ENCODE measurements at regions not wholly inside any gene's neighbourhood (a gene's known extent, or its start where the extent isn't known, plus 50 kb on each side); places are given as distances from the start of the nearest gene placed in this dataset.
"Not testable (repeated sequence)": the region's sequence is repeated elsewhere in the genome, so short reads cannot be mapped to it uniquely, and the experiment has no call there.

GRCh38 chr21:43286196-43286595 lies 117.4 kb downstream of the CRYAA start:
- no peak for DNase-seq

- DNase-seq, result no peak
Observed at GRCh38 chr21:43284700-43285099, 115.9 kb downstream of the CRYAA start.

GRCh38 chr21:43284238-43284637 lies 115.4 kb downstream of the CRYAA start:
- DNase-seq, result no peak

- not testable (repeated sequence) for DNase-seq
Observed at GRCh38 chr21:43283925-43284221, 115.1 kb downstream of the CRYAA start.

- DNase-seq, result no peak
Observed at GRCh38 chr21:43283136-43283924, 114.5 kb downstream of the CRYAA start.

GRCh38 chr21:43282358-43283120 lies 113.7 kb downstream of the CRYAA start:
- no peak for DNase-seq

- DNase-seq, result no peak
Observed at GRCh38 chr21:43281661-43282357, 113.0 kb downstream of the CRYAA start.

GRCh38 chr21:43280949-43281633 lies 112.3 kb downstream of the CRYAA start:
- no peak for DNase-seq

GRCh38 chr21:43279578-43279894 lies 110.7 kb downstream of the CRYAA start:
- no peak for DNase-seq

- DNase-seq, result no peak
Observed at GRCh38 chr21:43278766-43279577, 110.2 kb downstream of the CRYAA start.

- no peak for DNase-seq
Observed at GRCh38 chr21:43278359-43278758, 109.6 kb downstream of the CRYAA start.

GRCh38 chr21:43277481-43278351 lies 108.9 kb downstream of the CRYAA start:
- DNase-seq, result no peak

- no peak for DNase-seq
Observed at GRCh38 chr21:43276811-43277210, 108.0 kb downstream of the CRYAA start.

- no peak for DNase-seq
Observed at GRCh38 chr21:43275421-43276211, 106.8 kb downstream of the CRYAA start.

- no peak for DNase-seq
Observed at GRCh38 chr21:43274946-43275310, 106.1 kb downstream of the CRYAA start.

GRCh38 chr21:43274022-43274945 lies 105.5 kb downstream of the CRYAA start:
- DNase-seq, result no peak

- DNase-seq, result no peak
Observed at GRCh38 chr21:43273708-43274021, 104.9 kb downstream of the CRYAA start.

- DNase-seq, result no peak
Observed at GRCh38 chr21:43273016-43273707, 104.4 kb downstream of the CRYAA start.

GRCh38 chr21:43272591-43272990 lies 103.8 kb downstream of the CRYAA start:
- no peak for DNase-seq
